Mesenchymal stem cell (in vitro differentiated cells and primary cell): ENCODE measurements at regions not wholly inside any gene's neighbourhood (a gene's known extent, or its start where the extent isn't known, plus 50 kb on each side); places are given as distances from the start of the nearest gene placed in this dataset.

Experiments
- DNase-seq: peaks from one replicate; pipeline ENCODE4 v3.0.0-alpha.2; 2013
- H2AFZ ChIP-seq: one replicate; pipeline ENCODE4 v1.6.1; 2013; ENCODE audit warnings: low read depth, mild to moderate bottlenecking, control low read depth, inconsistent platforms, low read length, moderate library complexity
- H2AK5ac ChIP-seq: 2 replicates; pipeline ENCODE4 v1.6.1; 2013; ENCODE audit warnings: low read length, moderate library complexity, mild to moderate bottlenecking, inconsistent platforms; ENCODE audit not compliant: severe bottlenecking
- H2BK120ac ChIP-seq: one replicate; pipeline ENCODE4 v1.6.1; 2013; ENCODE audit warnings: low read depth, mild to moderate bottlenecking, inconsistent platforms, low read length, moderate library complexity
- H2BK12ac ChIP-seq, 2 experiments: one replicate each; pipeline ENCODE4 v1.6.1; 2013; ENCODE audit warnings: inconsistent platforms in 2 of 2, low read length in 2 of 2, mild to moderate bottlenecking in 2 of 2, moderate library complexity in 2 of 2, control low read depth in 1 of 2
- H2BK15ac ChIP-seq: one replicate; pipeline ENCODE4 v1.6.1; 2013; ENCODE audit warnings: mild to moderate bottlenecking, low read depth, inconsistent platforms; ENCODE audit not compliant: poor library complexity, severe bottlenecking
- H2BK5ac ChIP-seq: 2 replicates; pipeline ENCODE4 v1.6.1; 2013; ENCODE audit warnings: low read depth, mild to moderate bottlenecking, low read length, control low read depth, inconsistent platforms; ENCODE audit not compliant: poor library complexity, severe bottlenecking
- H3K14ac ChIP-seq, 2 experiments: one replicate each; pipeline ENCODE4 v1.6.1; 2013; ENCODE audit warnings: inconsistent platforms in 2 of 2, low read length in 2 of 2, control low read depth in 1 of 2, mild to moderate bottlenecking in 1 of 2, moderate library complexity in 1 of 2
- H3K18ac ChIP-seq, 2 experiments: one replicate each; pipeline ENCODE4 v1.6.1; 2013; ENCODE audit warnings: inconsistent platforms in 2 of 2, low read length in 2 of 2, control low read depth in 1 of 2, low read depth in 1 of 2, mild to moderate bottlenecking in 1 of 2
- H3K23ac ChIP-seq, 2 experiments: one replicate each; pipeline ENCODE4 v1.6.1; 2013; ENCODE audit warnings: inconsistent platforms in 2 of 2, low read length in 2 of 2, mild to moderate bottlenecking in 2 of 2, moderate library complexity in 2 of 2, control low read depth in 1 of 2
- H3K27ac ChIP-seq: 2 replicates; pipeline ENCODE4 v1.5.1; 2013; ENCODE audit warnings: mild to moderate bottlenecking, moderate library complexity, low read length, control low read depth, inconsistent platforms; ENCODE audit not compliant: poor library complexity, severe bottlenecking
- H3K27me3 ChIP-seq, 2 experiments: 2 replicates each; pipeline versions ENCODE4 v1.6.1 to v1.7.0; 2013; ENCODE audit warnings: low read length in 2 of 2, mild to moderate bottlenecking in 2 of 2, moderate library complexity in 2 of 2, control low read depth in 1 of 2, inconsistent platforms in 1 of 2; ENCODE audit not compliant: control insufficient read depth in 1 of 2, insufficient read depth in 1 of 2
- H3K36me3 ChIP-seq, 2 experiments: 2 replicates each; pipeline versions ENCODE4 v1.6.1 to v1.7.0; 2013; ENCODE audit warnings: low read length in 2 of 2, control low read depth in 1 of 2, inconsistent platforms in 1 of 2, low read depth in 1 of 2, mild to moderate bottlenecking in 1 of 2; ENCODE audit not compliant: insufficient read depth in 2 of 2, control insufficient read depth in 1 of 2
- H3K4ac ChIP-seq, 2 experiments: one replicate each; pipeline ENCODE4 v1.6.1; 2013; ENCODE audit warnings: inconsistent platforms in 2 of 2, low read length in 2 of 2, mild to moderate bottlenecking in 2 of 2, moderate library complexity in 2 of 2, control low read depth in 1 of 2, low read depth in 1 of 2
- H3K4me1 ChIP-seq: 2 replicates; pipeline ENCODE4 v1.6.1; 2013; ENCODE audit warnings: low read depth, low read length, control low read depth; ENCODE audit not compliant: control insufficient read depth, insufficient read depth
- H3K4me2 ChIP-seq: 2 replicates; pipeline ENCODE4 v1.6.1; 2013; ENCODE audit warnings: low read length, mild to moderate bottlenecking, inconsistent platforms; ENCODE audit not compliant: poor library complexity, severe bottlenecking
- H3K4me3 ChIP-seq, 2 experiments: 2 replicates each; pipeline versions ENCODE4 v1.5.1 to v1.7.0; 2013; ENCODE audit warnings: low read length in 2 of 2, mild to moderate bottlenecking in 2 of 2, control low read depth in 1 of 2, low read depth in 1 of 2; ENCODE audit not compliant: insufficient read depth in 1 of 2
- H3K79me1 ChIP-seq: replicated peaks from 2 replicates; pipeline ENCODE4 v1.6.1; 2013; ENCODE audit warnings: mild to moderate bottlenecking, control low read depth, low read length, inconsistent platforms; ENCODE audit not compliant: poor library complexity, severe bottlenecking
- H3K9ac ChIP-seq: 2 replicates; pipeline ENCODE4 v1.7.0; 2013; ENCODE audit warnings: mild to moderate bottlenecking, low read length, moderate library complexity
- H3K9me3 ChIP-seq: 2 replicates; pipeline ENCODE4 v1.7.0; 2013; ENCODE audit warnings: mild to moderate bottlenecking, low read length; ENCODE audit not compliant: control insufficient read depth
- H4K8ac ChIP-seq: one replicate; pipeline ENCODE4 v1.6.1; 2013; ENCODE audit warnings: inconsistent platforms, mild to moderate bottlenecking, low read length, moderate library complexity
- H4K91ac ChIP-seq: one replicate; pipeline ENCODE4 v1.6.1; 2013; ENCODE audit warnings: mild to moderate bottlenecking, low read length, inconsistent platforms
- WGBS: methylation state at CpG from one replicate; pipeline ENCODE4 v1.1.7; 2013; ENCODE audit warnings: mixed read lengths; 5-methylcytosine and 5-hydroxymethylcytosine counted together

- Histone ChIP-seq H3K4me1 (no peaks in the 10 kb centered on the region), H3K4ac (no peak overlapping the region), H4K91ac (no peak overlapping the region), H3K23ac (no peak overlapping the region), H3K27me3 (no peaks in the 10 kb centered on the region), H3K36me3 (no peaks in the 10 kb centered on the region), H2AFZ (no peak overlapping the region), H2BK15ac (no peak overlapping the region), H3K18ac (no peak overlapping the region), H3K14ac (no peak overlapping the region), H3K9me3 (no peaks in the 10 kb centered on the region), H3K4me2 (no peak overlapping the region), H3K79me1 (no peaks in the 10 kb centered on the region), H2AK5ac (no peak overlapping the region), H3K9ac (no peak overlapping the region), H3K27ac (no peak overlapping the region), H2BK5ac (no peak overlapping the region), H2BK12ac (no peak overlapping the region), H4K8ac (no peak overlapping the region), H3K4me3 (no peak overlapping the region), H2BK120ac (no peak overlapping the region)
- WGBS: 94% methylated on average over 16 of the region's 20 CpGs
- DNase-seq: no peak
Observed at GRCh38 chr6:147660334-147661311, 152.1 kb downstream of the SAMD5 start.

GRCh38 chr6:147662646-147663045, 154.2 kb downstream of the SAMD5 start:
- no peak for DNase-seq
- H2AK5ac ChIP-seq: no peak overlapping the region
- H3K4me1 ChIP-seq: no peaks in the 10 kb centered on the region
- H2AFZ ChIP-seq: no peak overlapping the region
- no peak overlapping the region for H3K4me3 ChIP-seq
- H4K8ac ChIP-seq: no peak overlapping the region
- H2BK120ac ChIP-seq: no peak overlapping the region
- H3K18ac ChIP-seq: no peak overlapping the region
- no peak overlapping the region for H2BK12ac ChIP-seq
- no peaks in the 10 kb centered on the region for H3K9me3 ChIP-seq
- H3K36me3 ChIP-seq: no peaks in the 10 kb centered on the region
- H3K4ac ChIP-seq: no peak overlapping the region
- H3K4me2 ChIP-seq: no peak overlapping the region
- H3K79me1 ChIP-seq: no peaks in the 10 kb centered on the region
- no peak overlapping the region for H3K9ac ChIP-seq
- H2BK5ac ChIP-seq: no peak overlapping the region
- no peaks in the 10 kb centered on the region for H3K27me3 ChIP-seq
- no peak overlapping the region for H3K27ac ChIP-seq
- H3K23ac ChIP-seq: no peak overlapping the region
- WGBS: 100% methylated on average over 1 of the region's 1 CpG
- no peak overlapping the region for H4K91ac ChIP-seq
- no peak overlapping the region for H3K14ac ChIP-seq
- no peak overlapping the region for H2BK15ac ChIP-seq

- no peak overlapping the region for H3K23ac ChIP-seq
- 100% methylated on average over 2 of the region's 2 CpGs for WGBS
- H2AFZ ChIP-seq: no peak overlapping the region
- no peaks in the 10 kb centered on the region for H3K36me3 ChIP-seq
- no peak overlapping the region for H3K4ac ChIP-seq
- H3K4me2 ChIP-seq: no peak overlapping the region
- no peak overlapping the region for H2BK15ac ChIP-seq
- H3K18ac ChIP-seq: no peak overlapping the region
- H4K91ac ChIP-seq: no peak overlapping the region
- no peaks in the 10 kb centered on the region for H3K4me1 ChIP-seq
- no peaks in the 10 kb centered on the region for H3K79me1 ChIP-seq
- no peak overlapping the region for H2BK120ac ChIP-seq
- H3K14ac ChIP-seq: no peak overlapping the region
- no peaks in the 10 kb centered on the region for H3K27me3 ChIP-seq
- DNase-seq: no peak
- H3K27ac ChIP-seq: no peak overlapping the region
- no peak overlapping the region for H3K4me3 ChIP-seq
- H4K8ac ChIP-seq: no peak overlapping the region
- no peak overlapping the region for H2AK5ac ChIP-seq
- no peak overlapping the region for H2BK5ac ChIP-seq
- no peak overlapping the region for H3K9ac ChIP-seq
- H2BK12ac ChIP-seq: no peak overlapping the region
- no peaks in the 10 kb centered on the region for H3K9me3 ChIP-seq
Observed at GRCh38 chr6:147664092-147664491, 155.6 kb downstream of the SAMD5 start.

- Histone ChIP-seq H3K27ac (no peak overlapping the region), H2AFZ (no peak overlapping the region), H3K79me1 (no peaks in the 10 kb centered on the region), H3K14ac (no peak overlapping the region), H3K4me2 (no peak overlapping the region), H2AK5ac (no peak overlapping the region), H4K91ac (no peak overlapping the region), H2BK12ac (no peak overlapping the region), H2BK5ac (no peak overlapping the region), H3K36me3 (no peaks in the 10 kb centered on the region), H3K4me1 (no peaks in the 10 kb centered on the region), H3K9me3 (peaks cover 12% of the 10 kb centered on the region), H3K23ac (no peak overlapping the region), H3K4ac (no peak overlapping the region), H3K9ac (no peak overlapping the region), H3K4me3 (no peak overlapping the region), H2BK15ac (no peak overlapping the region), H3K27me3 (no peaks in the 10 kb centered on the region), H3K18ac (no peak overlapping the region), H4K8ac (no peak overlapping the region), H2BK120ac (no peak overlapping the region)
- DNase-seq: no peak
- 77% methylated on average over 4 of the region's 4 CpGs for WGBS
Observed at GRCh38 chr6:147666255-147666654, 157.8 kb downstream of the SAMD5 start.
